NT2/D1 (cell line): ENCODE measurements at regions not wholly inside any gene's neighbourhood (a gene's known extent, or its start where the extent isn't known, plus 50 kb on each side); places are given as distances from the start of the nearest gene placed in this dataset.

Experiments used
- YY1 ChIP-seq: IDR thresholded peaks from 2 replicates; pipeline ENCODE4 v1.6.1; 2011; ENCODE audit not compliant: insufficient read length, insufficient read depth
- ZNF274 ChIP-seq: IDR thresholded peaks from 2 replicates; pipeline ENCODE4 v1.6.1; 2011; ENCODE audit warnings: mild to moderate bottlenecking, low read depth, low read length

DNA sequence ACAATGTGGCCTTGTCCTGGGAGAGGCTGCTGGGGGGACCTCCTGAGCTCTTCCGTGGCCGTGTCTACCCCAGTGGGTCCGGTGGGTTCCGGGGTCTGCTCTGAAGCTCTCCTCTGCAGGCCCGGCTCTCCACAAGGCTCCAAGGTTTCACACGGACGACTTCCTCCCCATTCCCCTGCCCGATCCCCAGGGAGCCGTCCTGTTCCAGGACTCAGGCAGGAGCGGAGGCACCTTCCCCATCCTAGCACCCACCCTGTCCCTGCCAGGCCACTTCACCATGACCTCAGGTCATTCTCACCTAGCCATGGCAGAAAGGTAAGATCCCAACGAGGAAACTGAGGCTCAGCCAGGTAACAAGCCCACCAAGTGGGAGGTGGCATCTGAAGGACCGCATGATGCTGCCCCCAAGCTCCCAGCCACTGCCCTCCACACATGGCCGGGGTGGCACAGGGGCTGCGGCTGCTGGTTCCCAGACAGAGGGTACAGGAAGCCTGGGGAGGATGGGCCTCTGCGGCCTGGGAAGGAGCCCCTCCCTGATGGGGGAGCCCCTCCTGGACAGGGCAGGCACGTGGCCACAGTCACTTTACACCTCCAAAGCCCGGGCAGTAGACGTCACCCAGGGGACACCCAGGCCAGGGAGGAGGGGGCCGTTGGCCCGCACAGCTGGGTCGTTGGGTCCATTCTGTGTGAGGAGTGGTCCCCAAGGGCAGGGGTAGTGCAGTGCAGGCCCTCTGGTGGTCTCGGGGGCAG, 274.0 kb downstream of the NDUFA10 start:
- no peak for TF ChIP-seq ZNF274
- no peak for TF ChIP-seq YY1
